Limb (tissue), 2 donors: ENCODE measurements at regions not wholly inside any gene's neighbourhood (a gene's known extent, or its start where the extent isn't known, plus 50 kb on each side); places are given as distances from the start of the nearest gene placed in this dataset.

ENCODE experiments used
- DNase-seq, 2 donors: peaks; one replicate each; pipeline ENCODE4 v3.0.0-alpha.2; 2016; ENCODE audit errors: extremely low spot score in 2 of 2

GRCh38 chr21:43364261-43364510, 62.7 kb downstream of the SIK1 start:
- DNase-seq: no peak

- DNase-seq: no peak
Measured at GRCh38 chr21:43363506-43364260, 63.2 kb downstream of the SIK1 start.

GRCh38 chr21:43362915-43363314, 64.0 kb downstream of the SIK1 start:
- no peak for DNase-seq

GRCh38 chr21:43362321-43362791, 64.6 kb downstream of the SIK1 start:
- DNase-seq: peak; percentile 82 to 88

- peak; percentile 58 to 73 for DNase-seq
Measured at GRCh38 chr21:43361493-43362296, 65.2 kb downstream of the SIK1 start.

- DNase-seq: peak in 1 of 2 donors; percentile 68
Measured at GRCh38 chr21:43361127-43361492, 65.8 kb downstream of the SIK1 start.

GRCh38 chr21:43360441-43361126, 66.3 kb downstream of the SIK1 start:
- no peak for DNase-seq

- DNase-seq: no peak
Measured at GRCh38 chr21:43358940-43359822, 67.8 kb downstream of the SIK1 start.

GRCh38 chr21:43357715-43358430, 69.1 kb downstream of the SIK1 start:
- DNase-seq: no peak

- no peak for DNase-seq
Measured at GRCh38 chr21:43355925-43356289, 71.0 kb downstream of the SIK1 start.

- DNase-seq: no peak
Measured at GRCh38 chr21:43355266-43355924, 71.5 kb downstream of the SIK1 start.

- DNase-seq: no peak
Measured at GRCh38 chr21:43354666-43355065, 72.3 kb downstream of the SIK1 start.

GRCh38 chr21:43354026-43354420, 72.9 kb downstream of the SIK1 start:
- DNase-seq: no peak

- no peak for DNase-seq
Measured at GRCh38 chr21:43353282-43354025, 73.5 kb downstream of the SIK1 start.

- DNase-seq: no peak
Measured at GRCh38 chr21:43352568-43353281, 74.2 kb downstream of the SIK1 start.

GRCh38 chr21:43352154-43352537, 74.8 kb downstream of the SIK1 start:
- no peak for DNase-seq

GRCh38 chr21:43351501-43352153, 75.3 kb downstream of the SIK1 start:
- DNase-seq: no peak

- DNase-seq: no peak
Measured at GRCh38 chr21:43349644-43350043, 77.3 kb downstream of the SIK1 start.
